Endothelial cell of umbilical vein (primary cell): ENCODE measurements at regions not wholly inside any gene's neighbourhood (a gene's known extent, or its start where the extent isn't known, plus 50 kb on each side); places are given as distances from the start of the nearest gene placed in this dataset.

ENCODE experiments used
- BruUV-seq: library from RNA; stranded (reverse); fragments of 400-500 nt; replicated peaks from 2 replicates; lab custom pipeline; 2021; lab: Mats Ljungman, UMichigan
- CTCF ChIA-PET: fragments of 300-600, 350-600 bp; sonication (Branson Sonifier 250); formaldehyde crosslinking; loops from one replicate; lab custom pipeline; 2021; ENCODE audit warnings: antibody characterized with exemption, inconsistent platforms; lab: Charles Lee
- POLR2A ChIA-PET: fragments of 300-600, 350-600 bp; sonication (Branson Sonifier 250); formaldehyde crosslinking; loops from one replicate; lab custom pipeline; 2021; ENCODE audit warnings: antibody characterized with exemption, inconsistent platforms; lab: Charles Lee
- DNase-seq: peaks from one replicate; pipeline ENCODE4 v3.0.0-alpha.2; 2011; ENCODE audit warnings: low read depth, low spot score
- FAIRE-seq: peaks from 2 replicates; lab custom pipeline; 2011; peaks lifted over from hg19 to GRCh38; lab: Jason Lieb, UNC
- H2AFZ ChIP-seq: 2 replicates; pipeline ENCODE4 v1.6.0; 2012; ENCODE audit warnings: low read depth, low read length, control low read depth, inconsistent platforms
- H3K27ac ChIP-seq: 2 replicates; pipeline ENCODE4 v1.5.1; 2011; ENCODE audit warnings: low read depth, mild to moderate bottlenecking, control low read depth, low read length, moderate library complexity; ENCODE audit not compliant: insufficient read depth
- H3K27me3 ChIP-seq, 2 experiments: 2 replicates each; pipeline versions ENCODE4 v1.6.0 to v1.6.1; 2011; ENCODE audit warnings: low read length in 2 of 2, mixed read lengths in 1 of 2; ENCODE audit not compliant: control insufficient read depth in 2 of 2, insufficient read depth in 2 of 2
- H3K36me3 ChIP-seq, 2 experiments: 2 replicates in 1 of 2; 3 replicates in 1 of 2; pipeline ENCODE4 v1.5.1; 2011; ENCODE audit warnings: low read length in 2 of 2, mild to moderate bottlenecking in 1 of 2, moderate library complexity in 1 of 2; ENCODE audit not compliant: control insufficient read depth in 2 of 2, insufficient read depth in 2 of 2; ENCODE audit errors: extremely low read depth in 1 of 2
- H3K4me1 ChIP-seq: 3 replicates; pipeline ENCODE4 v1.5.1; 2011; ENCODE audit warnings: mild to moderate bottlenecking, low read length; ENCODE audit not compliant: control insufficient read depth, insufficient read depth; ENCODE audit errors: extremely low read depth
- H3K4me2 ChIP-seq: 2 replicates; pipeline ENCODE4 v1.6.1; 2011; ENCODE audit warnings: low read length, control low read depth, mixed read lengths; ENCODE audit not compliant: insufficient read depth
- H3K4me3 ChIP-seq, 3 experiments: fragments of 200-600 bp in 1 of 3; sonication (generic), shearing (Covaris generic) in 1 of 3; replicated peaks in 1 of 3; 2 replicates each; pipeline ENCODE4 v1.5.1; 2011 to 2016; ENCODE audit warnings: control low read depth in 3 of 3, low read length in 3 of 3, mild to moderate bottlenecking in 2 of 3, inconsistent platforms in 1 of 3, low read depth in 1 of 3, moderate library complexity in 1 of 3; ENCODE audit not compliant: insufficient read depth in 1 of 3
- H3K79me2 ChIP-seq: 2 replicates; pipeline ENCODE4 v1.6.0; 2012; ENCODE audit warnings: low read length, inconsistent platforms; ENCODE audit not compliant: control insufficient read depth, insufficient read depth
- H3K9ac ChIP-seq: replicated peaks from 2 replicates; pipeline ENCODE3; 2011; ENCODE audit warnings: low read length, control low read depth; ENCODE audit not compliant: insufficient read depth; ENCODE audit errors: extremely low read depth
- H3K9me1 ChIP-seq: replicated peaks from 3 replicates; pipeline ENCODE4 v1.6.0; 2011; ENCODE audit warnings: mild to moderate bottlenecking, low read length; ENCODE audit not compliant: control insufficient read depth, insufficient read depth; ENCODE audit errors: extremely low read depth
- H3K9me3 ChIP-seq: replicated peaks from 2 replicates; pipeline ENCODE4 v1.5.1; 2012; ENCODE audit warnings: low read length, inconsistent platforms; ENCODE audit not compliant: control insufficient read depth, insufficient read depth
- H4K20me1 ChIP-seq: replicated peaks from 2 replicates; pipeline ENCODE3; 2011; ENCODE audit warnings: mild to moderate bottlenecking, low read length; ENCODE audit not compliant: control insufficient read depth, insufficient read depth; ENCODE audit errors: extremely low read depth
- EZH2 ChIP-seq: IDR thresholded peaks from 2 replicates; pipeline ENCODE4 v1.6.1; 2012; ENCODE audit warnings: borderline replicate concordance, low read depth, mild to moderate bottlenecking, moderate library complexity, low read length, inconsistent platforms; ENCODE audit not compliant: severe bottlenecking
- FOS ChIP-seq: IDR thresholded peaks from 2 replicates; pipeline ENCODE4 v1.6.1; 2011; ENCODE audit warnings: mild to moderate bottlenecking, low read length, moderate library complexity, borderline replicate concordance; ENCODE audit not compliant: insufficient read depth
- GATA2 ChIP-seq: IDR thresholded peaks from 2 replicates; pipeline ENCODE4 v1.7.0; 2011; ENCODE audit warnings: low read depth, mild to moderate bottlenecking, moderate library complexity, mixed read lengths, low read length; ENCODE audit not compliant: insufficient read length, insufficient read depth
- JUN ChIP-seq: IDR thresholded peaks from 2 replicates; pipeline ENCODE4 v1.6.1; 2011; ENCODE audit warnings: borderline replicate concordance, low read depth; ENCODE audit not compliant: insufficient read length, insufficient read depth
- MYC ChIP-seq: IDR thresholded peaks from one replicate; pipeline ENCODE4 v1.6.1; 2011; ENCODE audit warnings: mild to moderate bottlenecking, low read depth, low read length
- POLR2A ChIP-seq: IDR thresholded peaks from 2 replicates; pipeline ENCODE4 v1.6.1; 2012; ENCODE audit warnings: low read depth, mild to moderate bottlenecking, control low read depth, low read length
- POLR2AphosphoS5 ChIP-seq: IDR thresholded peaks from 2 replicates; pipeline ENCODE4 v1.6.1; 2012; ENCODE audit warnings: low read depth, mild to moderate bottlenecking, control low read depth, low read length, moderate library complexity; ENCODE audit not compliant: insufficient read depth
- dilution Hi-C: fragments of 300-500 bp; cut with MboI; formaldehyde crosslinking; loops from one replicate; pipeline ENCODE4 v1.15.0; 2019; ENCODE audit warnings: low sequenced_read_pairs; ENCODE audit not compliant: extremely low pct_ligation_motif_present
- intact Hi-C: fragments of 100-400 bp; cut with micrococcal nuclease; formaldehyde crosslinking; loops from one replicate; pipeline ENCODE4 v1.10.0; 2022
- TF ChIP-seq, protein P1 (sequence below): IDR thresholded peaks from 2 replicates; pipeline ENCODE4 v1.6.1; 2011; ENCODE audit not compliant: insufficient read depth, insufficient read length
- TF ChIP-seq, protein P2 (sequence below), 2 donors: IDR thresholded peaks; 1 replicate in 1 of 2; 2 replicates in 1 of 2; pipeline ENCODE4 v1.5.1; 2011; ENCODE audit warnings: low read length in 2 of 2, mild to moderate bottlenecking in 2 of 2, moderate library complexity in 2 of 2, control low read depth in 1 of 2, inconsistent platforms in 1 of 2, low read depth in 1 of 2; ENCODE audit not compliant: insufficient read depth in 1 of 2; ENCODE audit errors: extremely low read depth in 1 of 2

DNA sequence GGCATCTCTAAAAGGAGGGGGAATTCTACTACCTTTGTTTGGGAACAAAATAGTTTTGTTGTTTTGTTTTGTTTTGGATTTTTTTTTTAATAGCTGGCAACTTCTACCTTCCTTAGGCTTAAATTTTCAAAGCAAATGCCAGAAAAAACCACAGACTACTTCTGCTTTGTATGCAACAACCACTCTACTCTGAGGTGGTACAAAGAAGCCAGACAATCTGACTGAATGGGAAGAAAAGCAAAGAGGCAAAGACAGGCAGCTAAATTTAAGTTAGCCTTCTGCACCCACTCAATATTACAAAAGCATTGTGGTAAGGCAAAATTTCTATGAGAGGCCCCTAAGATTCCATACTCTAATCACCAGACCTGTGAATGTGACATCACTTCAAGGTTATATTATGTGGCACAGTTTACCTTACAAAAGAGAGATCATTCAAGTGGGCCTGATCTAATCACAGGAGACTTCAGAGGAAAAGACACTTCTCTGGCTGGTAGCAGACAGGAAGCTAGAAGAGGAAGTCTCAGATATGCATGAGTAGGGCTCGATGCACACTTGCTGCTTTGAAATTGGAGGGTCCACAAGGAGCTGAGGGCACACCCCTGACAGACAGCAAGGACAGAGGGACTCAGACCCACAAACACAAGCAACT is 566.6 kb downstream of the RPS29 start:
- no peak overlapping the region for H2AFZ ChIP-seq
- H3K4me1 ChIP-seq = no peaks in the 10 kb centered on the region
- no peak overlapping the region for H3K9ac ChIP-seq
- intact Hi-C loops = no loop called here
- no peak for DNase-seq
- ChIA-PET POLR2A (no interaction called here), CTCF (no interaction called here)
- no peaks in the 10 kb centered on the region for H3K79me2 ChIP-seq
- no peaks in the 10 kb centered on the region for H4K20me1 ChIP-seq
- BruUV-seq = no TSS peak
- no peaks in the 10 kb centered on the region for H3K36me3 ChIP-seq
- H3K27ac ChIP-seq = no peak overlapping the region
- dilution Hi-C loops = no loop called here
- no peak overlapping the region for H3K4me3 ChIP-seq
- H3K4me2 ChIP-seq = no peak overlapping the region
- TF ChIP-seq, protein P1, sequence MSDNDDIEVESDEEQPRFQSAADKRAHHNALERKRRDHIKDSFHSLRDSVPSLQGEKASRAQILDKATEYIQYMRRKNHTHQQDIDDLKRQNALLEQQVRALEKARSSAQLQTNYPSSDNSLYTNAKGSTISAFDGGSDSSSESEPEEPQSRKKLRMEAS = no peak
- TF ChIP-seq EZH2 (no peak), FOS (no peak)
- H3K27me3 ChIP-seq = no peaks in the 10 kb centered on the region
- H3K9me3 ChIP-seq = no peaks in the 10 kb centered on the region
- no peak for FAIRE-seq
- H3K9me1 ChIP-seq = no peaks in the 10 kb centered on the region

DNA sequence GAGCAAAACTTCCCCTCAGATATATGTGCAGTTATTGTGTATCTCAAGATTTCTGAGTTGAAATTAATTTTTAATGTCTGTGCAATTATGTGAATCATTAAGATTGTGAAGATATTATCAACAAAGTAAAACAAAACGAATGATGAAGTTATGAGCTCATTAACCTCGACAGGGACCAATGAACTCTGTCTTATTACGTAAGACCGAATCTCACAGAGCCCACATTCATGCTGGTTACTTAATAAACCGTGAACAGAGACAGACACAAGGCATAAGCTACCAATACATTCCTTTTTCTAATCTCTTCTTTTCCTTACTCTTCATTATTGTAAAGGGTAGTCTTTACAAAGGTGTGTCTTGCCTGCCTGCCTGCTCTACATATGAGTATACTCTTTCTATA is 568.7 kb downstream of the RPS29 start:
- ChIA-PET POLR2A (no interaction called here), CTCF (no interaction called here)
- no peaks in the 10 kb centered on the region for H4K20me1 ChIP-seq
- H3K4me2 ChIP-seq = no peak overlapping the region
- H3K9me3 ChIP-seq = no peaks in the 10 kb centered on the region
- TF ChIP-seq FOS = no peak
- TF ChIP-seq POLR2AphosphoS5 = no peak
- no peak for TF ChIP-seq MYC
- TF ChIP-seq JUN = no peak
- TF ChIP-seq, protein P1 = no peak
- TF ChIP-seq, protein P2, sequence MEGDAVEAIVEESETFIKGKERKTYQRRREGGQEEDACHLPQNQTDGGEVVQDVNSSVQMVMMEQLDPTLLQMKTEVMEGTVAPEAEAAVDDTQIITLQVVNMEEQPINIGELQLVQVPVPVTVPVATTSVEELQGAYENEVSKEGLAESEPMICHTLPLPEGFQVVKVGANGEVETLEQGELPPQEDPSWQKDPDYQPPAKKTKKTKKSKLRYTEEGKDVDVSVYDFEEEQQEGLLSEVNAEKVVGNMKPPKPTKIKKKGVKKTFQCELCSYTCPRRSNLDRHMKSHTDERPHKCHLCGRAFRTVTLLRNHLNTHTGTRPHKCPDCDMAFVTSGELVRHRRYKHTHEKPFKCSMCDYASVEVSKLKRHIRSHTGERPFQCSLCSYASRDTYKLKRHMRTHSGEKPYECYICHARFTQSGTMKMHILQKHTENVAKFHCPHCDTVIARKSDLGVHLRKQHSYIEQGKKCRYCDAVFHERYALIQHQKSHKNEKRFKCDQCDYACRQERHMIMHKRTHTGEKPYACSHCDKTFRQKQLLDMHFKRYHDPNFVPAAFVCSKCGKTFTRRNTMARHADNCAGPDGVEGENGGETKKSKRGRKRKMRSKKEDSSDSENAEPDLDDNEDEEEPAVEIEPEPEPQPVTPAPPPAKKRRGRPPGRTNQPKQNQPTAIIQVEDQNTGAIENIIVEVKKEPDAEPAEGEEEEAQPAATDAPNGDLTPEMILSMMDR (IDR thresholded peaks at IDR 0.05; ENCODE audit: extremely low read depth in 1 of 2, insufficient read depth in 1 of 2, low read depth in 1 of 2, low read length in 2 of 2) = no peak
- TF ChIP-seq GATA2 = no peak
- no peak for TF ChIP-seq POLR2A
- TF ChIP-seq EZH2 = no peak
- H3K27me3 ChIP-seq = no peaks in the 10 kb centered on the region
- FAIRE-seq = no peak
- H3K9ac ChIP-seq = no peak overlapping the region
- DNase-seq = no peak
- H3K9me1 ChIP-seq = no peaks in the 10 kb centered on the region
- H2AFZ ChIP-seq = no peak overlapping the region
- no peaks in the 10 kb centered on the region for H3K79me2 ChIP-seq
- no peak overlapping the region for H3K4me3 ChIP-seq
- no peaks in the 10 kb centered on the region for H3K4me1 ChIP-seq
- H3K27ac ChIP-seq = no peak overlapping the region
- dilution Hi-C loops (no loop called here), intact Hi-C loops (no loop called here)
- no peaks in the 10 kb centered on the region for H3K36me3 ChIP-seq
- no TSS peak for BruUV-seq
